ENCODE measurements at regions not wholly inside any gene's neighbourhood (a gene's known extent, or its start where the extent isn't known, plus 50 kb on each side); places are given as distances from the start of the nearest gene placed in this dataset.

DNA sequence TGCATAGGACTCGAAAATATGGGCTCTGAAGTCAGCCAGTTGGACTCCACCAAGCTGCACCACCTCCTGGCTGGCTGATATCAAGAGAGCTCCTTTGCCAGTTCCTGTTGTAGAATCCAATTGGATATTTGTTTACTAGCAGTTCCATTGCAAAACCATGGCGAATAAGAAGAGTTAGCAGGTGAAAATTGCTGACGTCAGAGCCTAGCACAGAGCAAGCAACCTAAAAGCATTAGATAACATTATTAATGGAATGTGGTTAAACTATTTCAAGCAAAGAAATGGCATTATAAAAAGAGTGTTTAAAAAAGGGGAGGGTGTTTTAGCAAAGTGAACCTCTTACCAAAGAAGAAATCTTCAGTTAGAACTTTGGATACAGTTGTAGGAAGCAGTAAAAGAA, 1816.3 kb upstream of the TENM3 start:
- TF ChIP-seq, protein P1, sequence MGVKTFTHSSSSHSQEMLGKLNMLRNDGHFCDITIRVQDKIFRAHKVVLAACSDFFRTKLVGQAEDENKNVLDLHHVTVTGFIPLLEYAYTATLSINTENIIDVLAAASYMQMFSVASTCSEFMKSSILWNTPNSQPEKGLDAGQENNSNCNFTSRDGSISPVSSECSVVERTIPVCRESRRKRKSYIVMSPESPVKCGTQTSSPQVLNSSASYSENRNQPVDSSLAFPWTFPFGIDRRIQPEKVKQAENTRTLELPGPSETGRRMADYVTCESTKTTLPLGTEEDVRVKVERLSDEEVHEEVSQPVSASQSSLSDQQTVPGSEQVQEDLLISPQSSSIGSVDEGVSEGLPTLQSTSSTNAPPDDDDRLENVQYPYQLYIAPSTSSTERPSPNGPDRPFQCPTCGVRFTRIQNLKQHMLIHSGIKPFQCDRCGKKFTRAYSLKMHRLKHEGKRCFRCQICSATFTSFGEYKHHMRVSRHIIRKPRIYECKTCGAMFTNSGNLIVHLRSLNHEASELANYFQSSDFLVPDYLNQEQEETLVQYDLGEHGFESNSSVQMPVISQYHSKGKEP (CRISPR knock-in tag; IDR thresholded peaks at IDR 0.05), result no peak
- peak in 1 of 2 experiments; percentile 53; a peak in 1 of 4 replicates for TF ChIP-seq MAFK (conservative IDR thresholded peaks at IDR 0.05 in 1 of 2, IDR thresholded peaks at IDR 0.05 in 1 of 2; ENCODE audit: low read length in 2 of 2)
- peak; percentile 72 for TF ChIP-seq CREB1 (IDR thresholded peaks at IDR 0.05)
- no peak for TF ChIP-seq CREB1 (CRISPR knock-in tag; IDR thresholded peaks at IDR 0.05)
- Histone ChIP-seq H3K4me1 (ENCODE audit: insufficient read depth, low read length) (no peaks in the 10 kb centered on the region), H3K4me3 (replicated peaks in 1 of 3; ENCODE audit: insufficient read depth in 1 of 3, low read depth in 2 of 3, low read length in 3 of 3) (no peak overlapping the region), H3K36me3 (replicated peaks in 1 of 2; ENCODE audit: control insufficient read depth in 1 of 2, insufficient read depth in 2 of 2, low read length in 2 of 2) (no peaks in the 10 kb centered on the region), H3K27ac (ENCODE audit: extremely low read length, insufficient read depth, low read length) (no peak overlapping the region), H3K27me3 (ENCODE audit: control insufficient read depth in 1 of 2, insufficient read depth in 2 of 2, low read length in 2 of 2) (no peaks in the 10 kb centered on the region), H2AFZ (ENCODE audit: low read length) (no peak overlapping the region), H3K9me3 (ENCODE audit: low read length) (no peaks in the 10 kb centered on the region), H3K9ac (ENCODE audit: insufficient read depth, low read depth, low read length) (no peak overlapping the region), H3K79me2 (ENCODE audit: insufficient read depth, low read length) (no peaks in the 10 kb centered on the region), H3K4me2 (ENCODE audit: low read depth, low read length) (no peak overlapping the region), H4K20me1 (ENCODE audit: insufficient read depth, low read length) (no peaks in the 10 kb centered on the region)
- DNase-seq (ENCODE audit: low spot score) (no peak), ATAC-seq (no peak), FAIRE-seq (no peak)
- ChIA-PET CTCF (ENCODE audit: low intra/inter-chr PET ratio, low total read pairs) (no interaction called here), POLR2A (no interaction called here)
- intact Hi-C loops (cut with micrococcal nuclease; ENCODE audit: unreplicated experiment), result no loop called here
- 8% methylated on average over 3 of the region's 3 CpGs for WGBS (ENCODE audit: low lambda C conversion rate)
- BruUV-seq (replicated peaks), result no TSS peak
- in situ Hi-C loops (cut with HindIII; ENCODE audit: extremely low pct_ligation_motif_present, low pct_unique_long_range_greater_than_20kb), result no loop called here

DNA sequence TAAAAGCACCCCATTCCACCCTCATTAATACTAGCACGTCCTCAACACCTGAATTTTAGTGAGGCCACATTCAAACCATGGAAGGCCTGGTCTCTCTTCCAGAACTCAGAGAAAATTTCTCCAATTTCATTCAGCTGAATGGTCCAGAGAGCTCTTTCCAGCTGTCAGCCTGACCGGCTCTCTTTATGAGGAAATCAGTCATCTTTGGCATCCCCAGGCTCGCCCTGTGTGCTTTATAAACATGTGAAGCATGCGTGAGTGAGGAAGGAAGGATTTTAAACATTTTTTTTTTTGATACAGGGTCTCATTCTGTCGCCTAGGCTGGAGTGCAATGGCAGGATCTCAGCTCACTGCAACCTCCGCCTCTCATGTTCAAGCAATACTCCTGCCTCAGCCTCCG, 1812.9 kb upstream of the TENM3 start:
- Histone ChIP-seq H3K36me3 (replicated peaks in 1 of 2; ENCODE audit: control insufficient read depth in 1 of 2, insufficient read depth in 2 of 2, low read length in 2 of 2) (no peaks in the 10 kb centered on the region), H2AFZ (ENCODE audit: low read length) (no peak overlapping the region), H3K9me3 (ENCODE audit: low read length) (no peaks in the 10 kb centered on the region), H3K4me2 (ENCODE audit: low read depth, low read length) (no peak overlapping the region), H3K27me3 (ENCODE audit: control insufficient read depth in 1 of 2, insufficient read depth in 2 of 2, low read length in 2 of 2) (no peaks in the 10 kb centered on the region), H3K4me3 (replicated peaks in 1 of 3; ENCODE audit: insufficient read depth in 1 of 3, low read depth in 2 of 3, low read length in 3 of 3) (no peak overlapping the region), H3K79me2 (ENCODE audit: insufficient read depth, low read length) (no peaks in the 10 kb centered on the region), H4K20me1 (ENCODE audit: insufficient read depth, low read length) (no peaks in the 10 kb centered on the region), H3K9ac (ENCODE audit: insufficient read depth, low read depth, low read length) (no peak overlapping the region), H3K27ac (ENCODE audit: extremely low read length, insufficient read depth, low read length) (no peak overlapping the region), H3K4me1 (ENCODE audit: insufficient read depth, low read length) (no peaks in the 10 kb centered on the region)
- DNase-seq (ENCODE audit: low spot score) (no peak), FAIRE-seq (no peak), ATAC-seq (no peak)
- no peak for TF ChIP-seq CAMTA2 (CRISPR knock-in tag; IDR thresholded peaks at IDR 0.05; ENCODE audit: borderline replicate concordance)
- TF ChIP-seq PAWR (CRISPR knock-in tag; IDR thresholded peaks at IDR 0.05; ENCODE audit: borderline replicate concordance), result no peak
- no peak for TF ChIP-seq CENPT (CRISPR knock-in tag; IDR thresholded peaks at IDR 0.05; ENCODE audit: low read depth)
- no TSS peak for BruUV-seq (replicated peaks)
- intact Hi-C loops (cut with micrococcal nuclease; ENCODE audit: unreplicated experiment), result no loop called here
- WGBS (ENCODE audit: low lambda C conversion rate), result 28% methylated on average over 7 of the region's 7 CpGs
- CTCF ChIA-PET (ENCODE audit: low intra/inter-chr PET ratio, low total read pairs), result no interaction called here
- in situ Hi-C loops (cut with HindIII; ENCODE audit: extremely low pct_ligation_motif_present, low pct_unique_long_range_greater_than_20kb), result no loop called here
- POLR2A ChIA-PET, result no interaction called here

All from HepG2 (cell line).